ENCODE measurements at regions not wholly inside any gene's neighbourhood (a gene's known extent, or its start where the extent isn't known, plus 50 kb on each side); places are given as distances from the start of the nearest gene placed in this dataset.
A peak's percentile ranks its signal among the peaks of the same experiment; 100 is the strongest.

- no TSS peak for BruUV-seq (replicated peaks)
- Mint-ChIP-seq H3K9me3 (ENCODE audit: unreplicated experiment) (no peaks in the 10 kb centered on the region), H3K4me1 (ENCODE audit: insufficient read depth, unreplicated experiment) (peaks cover 23% of the 10 kb centered on the region), H3K36me3 (ENCODE audit: insufficient read depth, unreplicated experiment) (no peaks in the 10 kb centered on the region), H3K27ac (ENCODE audit: low read depth, unreplicated experiment) (peak overlapping the region; percentile 79), H3K4me3 (ENCODE audit: unreplicated experiment) (no peak overlapping the region), H3K27me3 (ENCODE audit: insufficient read depth, unreplicated experiment) (no peaks in the 10 kb centered on the region)
- no peak for TF ChIP-seq CTCF (IDR thresholded peaks at IDR 0.05; ENCODE audit: unreplicated experiment)
- POLR2A ChIA-PET = interaction anchor here (0.9 to 2.1 kb wide), 7 partner anchors 9 to 255 kb away, joined by 3 to 14 read pairs (median 5); no protein-coding TSS in a partner anchor
- DNase-seq (ENCODE audit: unreplicated experiment) = no peak
- CTCF ChIA-PET = interaction anchor here (0.5 to 2.2 kb wide), 5 partner anchors 34 to 1290 kb away, joined by 3 to 6 read pairs (median 4); no protein-coding TSS in a partner anchor
- intact Hi-C loops (cut with micrococcal nuclease) = no loop called here
Observed at GRCh38 chr9:85224301-85224700, 517.5 kb downstream of the AGTPBP1 start.

GRCh38 chr9:85223506-85224125 is 518.1 kb downstream of the AGTPBP1 start:
- BruUV-seq (replicated peaks) = no TSS peak
- peak overlapping the region; percentile 3 for H3K4me3 Mint-ChIP-seq (ENCODE audit: unreplicated experiment)
- ChIA-PET CTCF (interaction anchor here (0.5 to 2.2 kb wide), 3 partner anchors 526 to 1290 kb away, joined by 3 to 6 read pairs (median 4); no protein-coding TSS in a partner anchor), POLR2A (interaction anchor here (0.9 to 2.1 kb wide), 3 partner anchors 8 to 200 kb away, joined by 6 to 14 read pairs (median 7); no protein-coding TSS in a partner anchor)
- peak; percentile 38 for DNase-seq (ENCODE audit: unreplicated experiment)
- no peaks in the 10 kb centered on the region for H3K9me3 Mint-ChIP-seq (ENCODE audit: unreplicated experiment)
- intact Hi-C loops (cut with micrococcal nuclease) = no loop called here
- H3K27ac Mint-ChIP-seq (ENCODE audit: low read depth, unreplicated experiment) = no peak overlapping the region
- H3K4me1 Mint-ChIP-seq (ENCODE audit: insufficient read depth, unreplicated experiment) = peaks cover 23% of the 10 kb centered on the region
- no peaks in the 10 kb centered on the region for H3K27me3 Mint-ChIP-seq (ENCODE audit: insufficient read depth, unreplicated experiment)
- no peaks in the 10 kb centered on the region for H3K36me3 Mint-ChIP-seq (ENCODE audit: insufficient read depth, unreplicated experiment)
- TF ChIP-seq CTCF (IDR thresholded peaks at IDR 0.05; ENCODE audit: unreplicated experiment) = no peak

GRCh38 chr9:85216601-85217000 is 525.2 kb downstream of the AGTPBP1 start:
- peaks cover 22% of the 10 kb centered on the region for H3K4me1 Mint-ChIP-seq (ENCODE audit: insufficient read depth, unreplicated experiment)
- ChIA-PET CTCF (no interaction called here), POLR2A (no interaction called here)
- no peak overlapping the region for H3K4me3 Mint-ChIP-seq (ENCODE audit: unreplicated experiment)
- DNase-seq (ENCODE audit: unreplicated experiment) = no peak
- no peaks in the 10 kb centered on the region for H3K27me3 Mint-ChIP-seq (ENCODE audit: insufficient read depth, unreplicated experiment)
- no TSS peak for BruUV-seq (replicated peaks)
- TF ChIP-seq CTCF (IDR thresholded peaks at IDR 0.05; ENCODE audit: unreplicated experiment) = no peak
- intact Hi-C loops (cut with micrococcal nuclease) = no loop called here
- no peaks in the 10 kb centered on the region for H3K36me3 Mint-ChIP-seq (ENCODE audit: insufficient read depth, unreplicated experiment)
- no peak overlapping the region for H3K27ac Mint-ChIP-seq (ENCODE audit: low read depth, unreplicated experiment)
- H3K9me3 Mint-ChIP-seq (ENCODE audit: unreplicated experiment) = no peaks in the 10 kb centered on the region

- ChIA-PET CTCF (interaction anchor here (1.0 kb wide), 1 partner anchor 43 kb away, joined by 4 read pairs; no protein-coding TSS in a partner anchor), POLR2A (interaction anchor here (1.3 kb wide), 1 partner anchor 8 kb away, joined by 7 read pairs; no protein-coding TSS in a partner anchor)
- Mint-ChIP-seq H3K9me3 (ENCODE audit: unreplicated experiment) (no peaks in the 10 kb centered on the region), H3K27me3 (ENCODE audit: insufficient read depth, unreplicated experiment) (no peaks in the 10 kb centered on the region), H3K27ac (ENCODE audit: low read depth, unreplicated experiment) (no peak overlapping the region), H3K4me3 (ENCODE audit: unreplicated experiment) (no peak overlapping the region), H3K4me1 (ENCODE audit: insufficient read depth, unreplicated experiment) (peaks cover 22% of the 10 kb centered on the region), H3K36me3 (ENCODE audit: insufficient read depth, unreplicated experiment) (no peaks in the 10 kb centered on the region)
- intact Hi-C loops (cut with micrococcal nuclease) = no loop called here
- BruUV-seq (replicated peaks) = no TSS peak
- DNase-seq (ENCODE audit: unreplicated experiment) = no peak
- TF ChIP-seq CTCF (IDR thresholded peaks at IDR 0.05; ENCODE audit: unreplicated experiment) = no peak
Observed at GRCh38 chr9:85215961-85216360, 525.8 kb downstream of the AGTPBP1 start.

Measured in MCF 10A (cell line).